GM23338 (cell line): ENCODE measurements at regions not wholly inside any gene's neighbourhood (a gene's known extent, or its start where the extent isn't known, plus 50 kb on each side); places are given as distances from the start of the nearest gene placed in this dataset.
A peak's percentile ranks its signal among the peaks of the same experiment; 100 is the strongest.

Source experiments
- ATAC-seq: fragments of 200-7000 bp; cut with Tn5 transposase; 3 replicates; pipeline ENCODE4 v1.9.1; 2020
- DNase-seq: peaks from one replicate; pipeline ENCODE4 v3.0.0-alpha.2; 2015; ENCODE audit warnings: low spot score
- H2AFZ ChIP-seq: fragments of 200-600 bp; sonication (generic); 2 replicates; pipeline ENCODE4 v1.8.0; 2016; ENCODE audit warnings: antibody characterized with exemption, mild to moderate bottlenecking, moderate library complexity
- H3F3A ChIP-seq: fragments of 200-600 bp; sonication (generic); replicated peaks from 2 replicates; pipeline ENCODE4 v1.8.0; 2017; ENCODE audit warnings: antibody characterized with exemption, mixed run types, low read depth
- H3K27ac ChIP-seq: fragments of 200-600 bp; sonication (generic); 2 replicates; pipeline ENCODE4 v1.6.1; 2016; ENCODE audit warnings: low read depth
- H3K27me3 ChIP-seq: fragments of 200-600 bp; sonication (generic); 2 replicates; pipeline ENCODE4 v1.8.0; 2016; ENCODE audit warnings: mild to moderate bottlenecking, mixed run types, moderate library complexity; ENCODE audit not compliant: insufficient read depth
- H3K36me3 ChIP-seq: fragments of 200-600 bp; sonication (generic); 2 replicates; pipeline ENCODE4 v1.8.0; 2016; ENCODE audit warnings: mild to moderate bottlenecking; ENCODE audit not compliant: insufficient read depth
- H3K4me1 ChIP-seq: fragments of 200-600 bp; sonication (generic); 2 replicates; pipeline ENCODE4 v1.8.0; 2016; ENCODE audit warnings: mild to moderate bottlenecking, moderate library complexity; ENCODE audit not compliant: insufficient read depth
- H3K4me2 ChIP-seq: fragments of 200-600 bp; sonication (generic); 2 replicates; pipeline ENCODE4 v1.7.1; 2017; ENCODE audit warnings: mixed run types
- H3K4me3 ChIP-seq: fragments of 200-600 bp; sonication (generic); 2 replicates; pipeline ENCODE4 v1.6.1; 2016; ENCODE audit warnings: mixed run types
- H3K79me2 ChIP-seq: fragments of 200-600 bp; sonication (generic); replicated peaks from 2 replicates; pipeline ENCODE4 v1.8.0; 2017; ENCODE audit warnings: mild to moderate bottlenecking; ENCODE audit not compliant: insufficient read depth
- H3K9me2 ChIP-seq: fragments of 200-600 bp; sonication (generic); 2 replicates; pipeline ENCODE4 v1.8.0; 2017; ENCODE audit not compliant: insufficient read depth
- H4K20me1 ChIP-seq: fragments of 200-600 bp; sonication (generic); replicated peaks from 2 replicates; pipeline ENCODE4 v1.8.0; 2017; ENCODE audit warnings: mild to moderate bottlenecking; ENCODE audit not compliant: insufficient read depth
- H3K27ac Mint-ChIP-seq: 2 replicates; pipeline ENCODE4 v1.8.0; 2020; ENCODE audit warnings: inconsistent platforms, mild to moderate bottlenecking, moderate library complexity, mixed read lengths
- H3K27me3 Mint-ChIP-seq: 3 replicates; pipeline ENCODE4 v1.8.0; 2022; ENCODE audit warnings: low read depth, mild to moderate bottlenecking, moderate library complexity, mixed read lengths, inconsistent platforms; ENCODE audit not compliant: insufficient read depth, poor library complexity
- H3K36me3 Mint-ChIP-seq: 3 replicates; pipeline ENCODE4 v1.8.0; 2021; ENCODE audit warnings: low read depth, mild to moderate bottlenecking, inconsistent platforms, moderate library complexity, mixed read lengths
- H3K4me1 Mint-ChIP-seq: 3 replicates; pipeline ENCODE4 v1.8.0; 2020; ENCODE audit warnings: mild to moderate bottlenecking, inconsistent platforms, mixed read lengths
- H3K4me3 Mint-ChIP-seq: 3 replicates; pipeline ENCODE4 v1.8.0; 2021; ENCODE audit warnings: moderate library complexity, mild to moderate bottlenecking, inconsistent platforms, mixed read lengths
- H3K9me3 Mint-ChIP-seq: 3 replicates; pipeline ENCODE4 v1.8.0; 2020; ENCODE audit warnings: moderate library complexity, mild to moderate bottlenecking, inconsistent platforms, mixed read lengths
- EZH2phosphoT487 ChIP-seq: fragments of 200-600 bp; sonication (generic); IDR thresholded peaks from one replicate; pipeline ENCODE4 v1.8.1; 2018; ENCODE audit warnings: antibody characterized with exemption; ENCODE audit not compliant: unreplicated experiment
- TF ChIP-seq, protein P1 (sequence below): fragments of 250-450 bp; sonication (Bioruptor Pico); IDR thresholded peaks from 2 replicates; pipeline ENCODE4 v1.5.0; 2020; ENCODE audit warnings: mild to moderate bottlenecking, moderate library complexity

DNA sequence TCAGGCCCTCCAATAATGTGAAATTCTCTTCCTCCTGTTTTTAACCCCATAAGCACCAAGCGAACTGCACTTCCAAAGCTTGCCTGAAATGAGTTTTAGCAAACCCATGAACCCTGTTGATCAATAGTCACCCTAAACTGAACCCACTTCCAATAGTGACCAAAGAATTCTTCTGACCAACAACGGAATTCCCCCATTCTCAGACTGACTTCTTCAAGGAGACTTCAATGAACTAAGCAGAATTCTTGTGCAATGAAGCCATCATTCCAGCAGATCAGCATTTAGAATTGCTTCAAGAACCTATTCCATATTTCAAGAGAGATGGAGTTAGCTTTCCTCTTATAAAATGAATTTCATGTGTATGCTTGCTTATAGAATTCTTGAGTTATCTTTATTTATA, 176.9 kb upstream of the FN1 start:
- H3K4me2 ChIP-seq: peak overlapping the region; percentile 11

More for the DNA sequence above, 176.9 kb upstream of the FN1 start:
- Histone ChIP-seq H3K36me3 (no peaks in the 10 kb centered on the region; the same call in 1 of the 2 replicates), H2AFZ (peak overlapping the region; percentile 94; the same call in 1 of the 2 replicates), H3K4me3 (no peak overlapping the region), H3F3A (0 out of 2 replicates have a peak, but pooled peaks cover 2% of the 10 kb centered on the region), H4K20me1 (no peaks in the 10 kb centered on the region), H3K9me2 (no peaks in the 10 kb centered on the region; the same call in 1 of the 2 replicates), H3K27ac (peak overlapping the region; percentile 76; the same call in 1 of the 2 replicates), H3K79me2 (no peaks in the 10 kb centered on the region), H3K27me3 (no peaks in the 10 kb centered on the region), H3K4me1 (peaks cover 37% of the 10 kb centered on the region)
- Mint-ChIP-seq H3K27ac (no peak overlapping the region), H3K36me3 (peaks cover 20% of the 10 kb centered on the region), H3K4me3 (no peak overlapping the region), H3K9me3 (peaks cover 24% of the 10 kb centered on the region), H3K27me3 (peaks cover 2% of the 10 kb centered on the region), H3K4me1 (peaks cover 35% of the 10 kb centered on the region)
- DNase-seq: peak; percentile 17
- no peak for ATAC-seq
- no peak for TF ChIP-seq EZH2phosphoT487
- TF ChIP-seq, protein P1, sequence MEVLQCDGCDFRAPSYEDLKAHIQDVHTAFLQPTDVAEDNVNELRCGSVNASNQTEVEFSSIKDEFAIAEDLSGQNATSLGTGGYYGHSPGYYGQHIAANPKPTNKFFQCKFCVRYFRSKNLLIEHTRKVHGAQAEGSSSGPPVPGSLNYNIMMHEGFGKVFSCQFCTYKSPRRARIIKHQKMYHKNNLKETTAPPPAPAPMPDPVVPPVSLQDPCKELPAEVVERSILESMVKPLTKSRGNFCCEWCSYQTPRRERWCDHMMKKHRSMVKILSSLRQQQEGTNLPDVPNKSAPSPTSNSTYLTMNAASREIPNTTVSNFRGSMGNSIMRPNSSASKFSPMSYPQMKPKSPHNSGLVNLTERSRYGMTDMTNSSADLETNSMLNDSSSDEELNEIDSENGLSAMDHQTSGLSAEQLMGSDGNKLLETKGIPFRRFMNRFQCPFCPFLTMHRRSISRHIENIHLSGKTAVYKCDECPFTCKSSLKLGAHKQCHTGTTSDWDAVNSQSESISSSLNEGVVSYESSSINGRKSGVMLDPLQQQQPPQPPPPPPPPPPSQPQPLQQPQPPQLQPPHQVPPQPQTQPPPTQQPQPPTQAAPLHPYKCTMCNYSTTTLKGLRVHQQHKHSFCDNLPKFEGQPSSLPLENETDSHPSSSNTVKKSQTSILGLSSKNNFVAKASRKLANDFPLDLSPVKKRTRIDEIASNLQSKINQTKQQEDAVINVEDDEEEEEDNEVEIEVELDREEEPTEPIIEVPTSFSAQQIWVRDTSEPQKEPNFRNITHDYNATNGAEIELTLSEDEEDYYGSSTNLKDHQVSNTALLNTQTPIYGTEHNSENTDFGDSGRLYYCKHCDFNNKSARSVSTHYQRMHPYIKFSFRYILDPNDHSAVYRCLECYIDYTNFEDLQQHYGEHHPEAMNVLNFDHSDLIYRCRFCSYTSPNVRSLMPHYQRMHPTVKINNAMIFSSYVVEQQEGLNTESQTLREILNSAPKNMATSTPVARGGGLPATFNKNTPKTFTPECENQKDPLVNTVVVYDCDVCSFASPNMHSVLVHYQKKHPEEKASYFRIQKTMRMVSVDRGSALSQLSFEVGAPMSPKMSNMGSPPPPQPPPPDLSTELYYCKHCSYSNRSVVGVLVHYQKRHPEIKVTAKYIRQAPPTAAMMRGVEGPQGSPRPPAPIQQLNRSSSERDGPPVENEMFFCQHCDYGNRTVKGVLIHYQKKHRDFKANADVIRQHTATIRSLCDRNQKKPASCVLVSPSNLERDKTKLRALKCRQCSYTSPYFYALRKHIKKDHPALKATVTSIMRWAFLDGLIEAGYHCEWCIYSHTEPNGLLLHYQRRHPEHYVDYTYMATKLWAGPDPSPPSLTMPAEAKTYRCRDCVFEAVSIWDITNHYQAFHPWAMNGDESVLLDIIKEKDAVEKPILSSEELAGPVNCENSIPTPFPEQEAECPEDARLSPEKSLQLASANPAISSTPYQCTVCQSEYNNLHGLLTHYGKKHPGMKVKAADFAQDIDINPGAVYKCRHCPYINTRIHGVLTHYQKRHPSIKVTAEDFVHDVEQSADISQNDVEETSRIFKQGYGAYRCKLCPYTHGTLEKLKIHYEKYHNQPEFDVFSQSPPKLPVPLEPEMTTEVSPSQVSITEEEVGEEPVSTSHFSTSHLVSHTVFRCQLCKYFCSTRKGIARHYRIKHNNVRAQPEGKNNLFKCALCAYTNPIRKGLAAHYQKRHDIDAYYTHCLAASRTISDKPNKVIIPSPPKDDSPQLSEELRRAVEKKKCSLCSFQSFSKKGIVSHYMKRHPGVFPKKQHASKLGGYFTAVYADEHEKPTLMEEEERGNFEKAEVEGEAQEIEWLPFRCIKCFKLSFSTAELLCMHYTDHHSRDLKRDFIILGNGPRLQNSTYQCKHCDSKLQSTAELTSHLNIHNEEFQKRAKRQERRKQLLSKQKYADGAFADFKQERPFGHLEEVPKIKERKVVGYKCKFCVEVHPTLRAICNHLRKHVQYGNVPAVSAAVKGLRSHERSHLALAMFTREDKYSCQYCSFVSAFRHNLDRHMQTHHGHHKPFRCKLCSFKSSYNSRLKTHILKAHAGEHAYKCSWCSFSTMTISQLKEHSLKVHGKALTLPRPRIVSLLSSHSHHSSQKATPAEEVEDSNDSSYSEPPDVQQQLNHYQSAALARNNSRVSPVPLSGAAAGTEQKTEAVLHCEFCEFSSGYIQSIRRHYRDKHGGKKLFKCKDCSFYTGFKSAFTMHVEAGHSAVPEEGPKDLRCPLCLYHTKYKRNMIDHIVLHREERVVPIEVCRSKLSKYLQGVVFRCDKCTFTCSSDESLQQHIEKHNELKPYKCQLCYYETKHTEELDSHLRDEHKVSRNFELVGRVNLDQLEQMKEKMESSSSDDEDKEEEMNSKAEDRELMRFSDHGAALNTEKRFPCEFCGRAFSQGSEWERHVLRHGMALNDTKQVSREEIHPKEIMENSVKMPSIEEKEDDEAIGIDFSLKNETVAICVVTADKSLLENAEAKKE: peak; percentile 52; the same call in 1 of the 2 replicates
